ENCODE measurements at regions not wholly inside any gene's neighbourhood (a gene's known extent, or its start where the extent isn't known, plus 50 kb on each side); places are given as distances from the start of the nearest gene placed in this dataset.

- no TSS peak for BruUV-seq (replicated peaks)
- TF ChIP-seq EZH2phosphoT487 (IDR thresholded peaks at IDR 0.05; ENCODE audit: borderline replicate concordance, low read length) = no peak
- intact Hi-C loops (cut with micrococcal nuclease) = loop anchor here (5.0 kb wide), 1 partner anchor 44 kb away; no protein-coding TSS in a partner anchor
Observed at GRCh38 chrX:65598559-65599147, 64.1 kb upstream of the LAS1L start.

GRCh38 chrX:65596270-65597034, 61.9 kb upstream of the LAS1L start:
- Histone ChIP-seq H3K36me3 (ENCODE audit: low read depth, low read length) (no peaks in the 10 kb centered on the region), H3K9ac (ENCODE audit: low read length) (peak overlapping the region; percentile 43), H3K79me2 (ENCODE audit: low read length) (no peaks in the 10 kb centered on the region), H3K4me1 (ENCODE audit: insufficient read depth, low read length) (peaks cover 18% of the 10 kb centered on the region), H2AFZ (ENCODE audit: low read length) (peak overlapping the region; percentile 36; the same call in 1 of the 2 replicates), H3K9me2 (replicated peaks; ENCODE audit: low read length) (no peaks in the 10 kb centered on the region), H3F3A (ENCODE audit: low read length, unreplicated experiment) (no peaks in the 10 kb centered on the region), H3K4me3 (ENCODE audit: low read length) (no peak overlapping the region), H3K4me2 (ENCODE audit: low read length) (peak overlapping the region; percentile 63), H3K27ac (ENCODE audit: low read length) (peak overlapping the region; percentile 77), H3K27me3 (ENCODE audit: low read length) (no peaks in the 10 kb centered on the region), H4K20me1 (ENCODE audit: low read length) (no peaks in the 10 kb centered on the region), H3K9me3 (ENCODE audit: low read length) (no peaks in the 10 kb centered on the region)
- ATAC-seq = no peak
- intact Hi-C loops (cut with micrococcal nuclease) = loop anchor here (5.0 kb wide), 1 partner anchor 46 kb away; no protein-coding TSS in a partner anchor
- peak; percentile 28 for DNase-seq
- ChIA-PET CTCF (interaction anchor here (0.6 to 1.5 kb wide), 3 partner anchors 106 to 148 kb away, joined by 4 to 13 read pairs (median 4); no protein-coding TSS in a partner anchor), POLR2A (ENCODE audit: unreplicated experiment) (interaction anchor here (0.6 to 0.7 kb wide), 4 partner anchors 76 to 1949 kb away, joined by 3 to 27 read pairs (median 12); no protein-coding TSS in a partner anchor)
- BruUV-seq (replicated peaks) = no TSS peak
- TF ChIP-seq EZH2phosphoT487 (IDR thresholded peaks at IDR 0.05; ENCODE audit: borderline replicate concordance, low read length) (no peak), EZH2 (IDR thresholded peaks at IDR 0.05; ENCODE audit: low read length, unreplicated experiment) (no peak), CTCF (conservative IDR thresholded peaks at IDR 0.05; ENCODE audit: low read depth, low read length) (no peak)

More at GRCh38 chrX:65598559-65599147, 64.1 kb upstream of the LAS1L start:
- CTCF ChIA-PET = no interaction called here
- no peak overlapping the region for H3K9ac ChIP-seq (ENCODE audit: low read length)
- no peaks in the 10 kb centered on the region for H3F3A ChIP-seq (ENCODE audit: low read length, unreplicated experiment)
- H3K27me3 ChIP-seq (ENCODE audit: low read length) = no peaks in the 10 kb centered on the region
- no peaks in the 10 kb centered on the region for H3K9me3 ChIP-seq (ENCODE audit: low read length)
- POLR2A ChIA-PET (ENCODE audit: unreplicated experiment) = interaction anchor here (0.6 kb wide), 1 partner anchor 80 kb away, joined by 3 read pairs; no protein-coding TSS in a partner anchor
- no peak overlapping the region for H2AFZ ChIP-seq (ENCODE audit: low read length)
- peaks cover 28% of the 10 kb centered on the region for H3K4me1 ChIP-seq (ENCODE audit: insufficient read depth, low read length)
- H3K4me2 ChIP-seq (ENCODE audit: low read length) = no peak overlapping the region
- ATAC-seq (no peak), DNase-seq (no peak)
- H3K4me3 ChIP-seq (ENCODE audit: low read length) = no peak overlapping the region
- no peaks in the 10 kb centered on the region for H4K20me1 ChIP-seq (ENCODE audit: low read length)
- no peak overlapping the region for H3K27ac ChIP-seq (ENCODE audit: low read length)
- no peaks in the 10 kb centered on the region for H3K79me2 ChIP-seq (ENCODE audit: low read length)
- H3K9me2 ChIP-seq (replicated peaks; ENCODE audit: low read length) = no peaks in the 10 kb centered on the region
- H3K36me3 ChIP-seq (ENCODE audit: low read depth, low read length) = no peaks in the 10 kb centered on the region

DNA sequence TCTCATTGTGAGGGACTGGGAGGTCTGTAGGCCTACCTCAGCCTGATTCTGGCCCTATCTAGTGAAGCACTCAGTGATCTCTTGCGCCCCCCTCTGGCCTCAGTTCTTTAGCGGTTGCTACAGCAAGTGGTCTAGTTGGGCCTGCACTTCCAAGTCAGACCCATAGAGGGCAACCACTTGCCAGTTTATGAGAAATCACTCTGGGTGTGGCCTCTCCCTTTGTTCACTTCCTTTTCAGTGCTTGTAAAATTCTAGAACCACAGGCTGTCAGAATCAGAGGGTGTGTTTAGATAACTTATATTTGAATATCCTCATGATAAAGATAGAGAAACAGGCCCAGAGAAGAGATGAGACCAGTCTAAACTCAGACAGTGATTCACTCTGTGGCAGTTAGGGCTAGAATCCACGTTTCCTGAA, 60.9 kb upstream of the LAS1L start:
- CTCF ChIA-PET = no interaction called here
- peak overlapping the region; percentile 43; the same call in 1 of the 2 replicates for H3K9ac ChIP-seq (ENCODE audit: low read length)

More for the DNA sequence above, 60.9 kb upstream of the LAS1L start:
- DNase-seq (peak; percentile 97), ATAC-seq (peak; percentile 89)
- Histone ChIP-seq H3K27ac (ENCODE audit: low read length) (peak overlapping the region; percentile 77), H2AFZ (ENCODE audit: low read length) (peak overlapping the region; percentile 36), H3K36me3 (ENCODE audit: low read depth, low read length) (no peaks in the 10 kb centered on the region), H3K27me3 (ENCODE audit: low read length) (no peaks in the 10 kb centered on the region), H3K4me3 (ENCODE audit: low read length) (no peak overlapping the region), H3K4me1 (ENCODE audit: insufficient read depth, low read length) (peaks cover 12% of the 10 kb centered on the region), H3K9me2 (replicated peaks; ENCODE audit: low read length) (no peaks in the 10 kb centered on the region), H4K20me1 (ENCODE audit: low read length) (no peaks in the 10 kb centered on the region), H3K9me3 (ENCODE audit: low read length) (no peaks in the 10 kb centered on the region), H3F3A (ENCODE audit: low read length, unreplicated experiment) (no peaks in the 10 kb centered on the region), H3K4me2 (ENCODE audit: low read length) (peak overlapping the region; percentile 63), H3K79me2 (ENCODE audit: low read length) (no peaks in the 10 kb centered on the region)
- intact Hi-C loops (cut with micrococcal nuclease) = loop anchor here (1.0 to 5.0 kb wide), 4 partner anchors 47 to 391 kb away; no protein-coding TSS in a partner anchor
- POLR2A ChIA-PET (ENCODE audit: unreplicated experiment) = interaction anchor here (0.7 kb wide), 1 partner anchor 110 kb away, joined by 12 read pairs; no protein-coding TSS in a partner anchor
- no TSS peak for BruUV-seq (replicated peaks)
- no peak for TF ChIP-seq EZH2phosphoT487 (IDR thresholded peaks at IDR 0.05; ENCODE audit: borderline replicate concordance, low read length)
- TF ChIP-seq CTCF (conservative IDR thresholded peaks at IDR 0.05; ENCODE audit: low read depth, low read length) = peak; percentile 98
- no peak for TF ChIP-seq EZH2 (IDR thresholded peaks at IDR 0.05; ENCODE audit: low read length, unreplicated experiment)
